ENCODE measurements at regions not wholly inside any gene's neighbourhood (a gene's known extent, or its start where the extent isn't known, plus 50 kb on each side); places are given as distances from the start of the nearest gene placed in this dataset.

GRCh38 chr6:43856005-43856765 lies 86.2 kb downstream of the VEGFA start (continued):
- TF ChIP-seq MXD3 (CRISPR knock-in tag; IDR thresholded peaks at IDR 0.05), result peak; percentile 64; the same call in 1 of the 2 replicates
- no peak for TF ChIP-seq ZNF30 (CRISPR knock-in tag; IDR thresholded peaks at IDR 0.05)
- 0 out of 2 replicates have a peak, but pooled peaks have one; percentile 52 for TF ChIP-seq ZNF564 (CRISPR knock-in tag; IDR thresholded peaks at IDR 0.05)
- TF ChIP-seq ZNF205 (CRISPR knock-in tag; IDR thresholded peaks at IDR 0.05), result peak; percentile 56; the same call in 1 of the 2 replicates
- no peak for TF ChIP-seq ZNF549 (CRISPR knock-in tag; IDR thresholded peaks at IDR 0.05)
- TF ChIP-seq MYC (CRISPR knock-in tag; IDR thresholded peaks at IDR 0.05; ENCODE audit: borderline replicate concordance), result peak; percentile 44; the same call in 1 of the 2 replicates
- TF ChIP-seq KLF16 (CRISPR knock-in tag; IDR thresholded peaks at IDR 0.05), result peak in 1 of 2 experiments; percentile 88; a peak in 2 of 4 replicates
- 0 out of 2 replicates have a peak, but pooled peaks have one; percentile 36 for TF ChIP-seq ZNF646 (CRISPR knock-in tag; IDR thresholded peaks at IDR 0.05)
- peak; percentile 67 for TF ChIP-seq PHF8 (CRISPR knock-in tag; IDR thresholded peaks at IDR 0.05)
- TF ChIP-seq ZBTB2 (CRISPR knock-in tag; IDR thresholded peaks at IDR 0.05; ENCODE audit: low read depth), result no peak
- no peak for TF ChIP-seq TOE1 (CRISPR knock-in tag; IDR thresholded peaks at IDR 0.05)
- peak; percentile 67; the same call in 1 of the 2 replicates for TF ChIP-seq ZGPAT (CRISPR knock-in tag; IDR thresholded peaks at IDR 0.05)
- TF ChIP-seq ZUFSP (CRISPR knock-in tag; IDR thresholded peaks at IDR 0.05; ENCODE audit: borderline replicate concordance), result no peak
- TF ChIP-seq NFKB2 (CRISPR knock-in tag; IDR thresholded peaks at IDR 0.05; ENCODE audit: borderline replicate concordance), result peak; percentile 62; the same call in 1 of the 2 replicates
- TF ChIP-seq KDM3A (CRISPR knock-in tag; IDR thresholded peaks at IDR 0.05; ENCODE audit: low read depth), result peak; percentile 97
- TF ChIP-seq RELA (CRISPR knock-in tag; IDR thresholded peaks at IDR 0.05), result no peak
- TF ChIP-seq POLR2AphosphoS2 (IDR thresholded peaks at IDR 0.05; ENCODE audit: low read depth, low read length), result no peak
- no peak for TF ChIP-seq ATRX (CRISPR knock-in tag; IDR thresholded peaks at IDR 0.05; ENCODE audit: borderline replicate concordance)
